ENCODE measurements at regions not wholly inside any gene's neighbourhood (a gene's known extent, or its start where the extent isn't known, plus 50 kb on each side); places are given as distances from the start of the nearest gene placed in this dataset.

GRCh38 chr6:108751282-108751681 is 96.9 kb upstream of the ARMC2 start:
- FAIRE-seq (no peak), DNase-seq (ENCODE audit: insufficient read length, low spot score) (no peak)
- no peak for TF ChIP-seq POLR2A (IDR thresholded peaks at IDR 0.05; ENCODE audit: low read depth, low read length)
- TF ChIP-seq PAX5 (IDR thresholded peaks at IDR 0.05; ENCODE audit: insufficient read depth, low read length, severe bottlenecking) = no peak
- TF ChIP-seq POU2F2 (IDR thresholded peaks at IDR 0.05; ENCODE audit: low read depth, low read length) = no peak
- no peak for TF ChIP-seq POLR2AphosphoS5 (IDR thresholded peaks at IDR 0.05; ENCODE audit: low read depth, low read length)

- no peak for TF ChIP-seq PAX5 (IDR thresholded peaks at IDR 0.05; ENCODE audit: insufficient read depth, low read length, severe bottlenecking)
- no peak for TF ChIP-seq SPI1 (IDR thresholded peaks at IDR 0.05; ENCODE audit: low read depth, low read length)
- TF ChIP-seq POLR2A (IDR thresholded peaks at IDR 0.05; ENCODE audit: low read depth, low read length) = no peak
- no peak for TF ChIP-seq POLR2AphosphoS5 (IDR thresholded peaks at IDR 0.05; ENCODE audit: low read depth, low read length)
- TF ChIP-seq TAF1 (IDR thresholded peaks at IDR 0.05; ENCODE audit: low read depth, low read length) = no peak
- no peak for TF ChIP-seq POU2F2 (IDR thresholded peaks at IDR 0.05; ENCODE audit: low read depth, low read length)
- DNase-seq (ENCODE audit: insufficient read length, low spot score) (no peak), FAIRE-seq (no peak)
Measured at GRCh38 chr6:108751851-108752732, 96.1 kb upstream of the ARMC2 start.

GRCh38 chr6:108752733-108753590 is 95.3 kb upstream of the ARMC2 start:
- TF ChIP-seq PAX5 (IDR thresholded peaks at IDR 0.05; ENCODE audit: insufficient read depth, low read length, severe bottlenecking) (no peak), POLR2AphosphoS5 (IDR thresholded peaks at IDR 0.05; ENCODE audit: low read depth, low read length) (no peak), POU2F2 (IDR thresholded peaks at IDR 0.05; ENCODE audit: low read depth, low read length) (no peak), SPI1 (IDR thresholded peaks at IDR 0.05; ENCODE audit: low read depth, low read length) (no peak), POLR2A (IDR thresholded peaks at IDR 0.05; ENCODE audit: low read depth, low read length) (no peak)
- no peak for FAIRE-seq
- no peak for DNase-seq (ENCODE audit: insufficient read length, low spot score)

- FAIRE-seq = no peak
- no peak for DNase-seq (ENCODE audit: insufficient read length, low spot score)
- TF ChIP-seq PAX5 (IDR thresholded peaks at IDR 0.05; ENCODE audit: insufficient read depth, low read length, severe bottlenecking) (no peak), POLR2AphosphoS5 (IDR thresholded peaks at IDR 0.05; ENCODE audit: low read depth, low read length) (no peak), TAF1 (IDR thresholded peaks at IDR 0.05; ENCODE audit: low read depth, low read length) (no peak), SPI1 (IDR thresholded peaks at IDR 0.05; ENCODE audit: low read depth, low read length) (no peak), POLR2A (IDR thresholded peaks at IDR 0.05; ENCODE audit: low read depth, low read length) (no peak), POU2F2 (IDR thresholded peaks at IDR 0.05; ENCODE audit: low read depth, low read length) (no peak)
Measured at GRCh38 chr6:108755257-108756240, 92.7 kb upstream of the ARMC2 start.

- FAIRE-seq = no peak
- no peak for DNase-seq (ENCODE audit: insufficient read length, low spot score)
- TF ChIP-seq POLR2A (IDR thresholded peaks at IDR 0.05; ENCODE audit: low read depth, low read length) = no peak
- TF ChIP-seq PAX5 (IDR thresholded peaks at IDR 0.05; ENCODE audit: insufficient read depth, low read length, severe bottlenecking) = no peak
- TF ChIP-seq POU2F2 (IDR thresholded peaks at IDR 0.05; ENCODE audit: low read depth, low read length) = no peak
- no peak for TF ChIP-seq TAF1 (IDR thresholded peaks at IDR 0.05; ENCODE audit: low read depth, low read length)
- no peak for TF ChIP-seq SPI1 (IDR thresholded peaks at IDR 0.05; ENCODE audit: low read depth, low read length)
- TF ChIP-seq POLR2AphosphoS5 (IDR thresholded peaks at IDR 0.05; ENCODE audit: low read depth, low read length) = no peak
Measured at GRCh38 chr6:108757357-108757756, 90.9 kb upstream of the ARMC2 start.

GRCh38 chr6:108758884-108759283 is 89.3 kb upstream of the ARMC2 start:
- no peak for TF ChIP-seq PAX5 (IDR thresholded peaks at IDR 0.05; ENCODE audit: insufficient read depth, low read length, severe bottlenecking)
- no peak for TF ChIP-seq SPI1 (IDR thresholded peaks at IDR 0.05; ENCODE audit: low read depth, low read length)
- TF ChIP-seq POU2F2 (IDR thresholded peaks at IDR 0.05; ENCODE audit: low read depth, low read length) = no peak
- TF ChIP-seq POLR2A (IDR thresholded peaks at IDR 0.05; ENCODE audit: low read depth, low read length) = no peak
- no peak for TF ChIP-seq TAF1 (IDR thresholded peaks at IDR 0.05; ENCODE audit: low read depth, low read length)
- no peak for TF ChIP-seq POLR2AphosphoS5 (IDR thresholded peaks at IDR 0.05; ENCODE audit: low read depth, low read length)
- FAIRE-seq = no peak
- no peak for DNase-seq (ENCODE audit: insufficient read length, low spot score)

GRCh38 chr6:108760126-108761050 is 87.8 kb upstream of the ARMC2 start:
- no peak for DNase-seq (ENCODE audit: insufficient read length, low spot score)
- no peak for TF ChIP-seq SPI1 (IDR thresholded peaks at IDR 0.05; ENCODE audit: low read depth, low read length)
- no peak for TF ChIP-seq PAX5 (IDR thresholded peaks at IDR 0.05; ENCODE audit: insufficient read depth, low read length, severe bottlenecking)
- no peak for TF ChIP-seq TAF1 (IDR thresholded peaks at IDR 0.05; ENCODE audit: low read depth, low read length)
- TF ChIP-seq POLR2A (IDR thresholded peaks at IDR 0.05; ENCODE audit: low read depth, low read length) = no peak
- no peak for TF ChIP-seq POU2F2 (IDR thresholded peaks at IDR 0.05; ENCODE audit: low read depth, low read length)
- no peak for TF ChIP-seq POLR2AphosphoS5 (IDR thresholded peaks at IDR 0.05; ENCODE audit: low read depth, low read length)
- FAIRE-seq = no peak

- DNase-seq (ENCODE audit: insufficient read length, low spot score) (no peak), FAIRE-seq (no peak)
- TF ChIP-seq POLR2AphosphoS5 (IDR thresholded peaks at IDR 0.05; ENCODE audit: low read depth, low read length) (no peak), SPI1 (IDR thresholded peaks at IDR 0.05; ENCODE audit: low read depth, low read length) (peak; percentile 25; the same call in 1 of the 2 replicates), TAF1 (IDR thresholded peaks at IDR 0.05; ENCODE audit: low read depth, low read length) (no peak), POU2F2 (IDR thresholded peaks at IDR 0.05; ENCODE audit: low read depth, low read length) (no peak), PAX5 (IDR thresholded peaks at IDR 0.05; ENCODE audit: insufficient read depth, low read length, severe bottlenecking) (no peak)
Measured at GRCh38 chr6:108762394-108762793, 85.8 kb upstream of the ARMC2 start.

Data from GM12891 (cell line).